Karpas-422 (cell line): ENCODE measurements at regions not wholly inside any gene's neighbourhood (a gene's known extent, or its start where the extent isn't known, plus 50 kb on each side); places are given as distances from the start of the nearest gene placed in this dataset.

Experiments used
- DNase-seq: peaks from one replicate; pipeline ENCODE4 v3.0.0-alpha.2; 2015
- H2AFZ ChIP-seq: fragments of 200-600 bp; sonication (generic); 2 replicates; pipeline ENCODE4 v1.6.1; 2014; ENCODE audit warnings: antibody characterized with exemption, low read length, mixed read lengths
- H3K27ac ChIP-seq: fragments of 200-600 bp; sonication (generic); 2 replicates; pipeline ENCODE4 v1.5.1; 2014; ENCODE audit warnings: mild to moderate bottlenecking, low read length, moderate library complexity
- H3K27me3 ChIP-seq: fragments of 200-600 bp; sonication (generic); 2 replicates; pipeline ENCODE4 v1.6.1; 2014; ENCODE audit warnings: low read length, mixed read lengths
- H3K36me3 ChIP-seq: fragments of 200-600 bp; sonication (generic); 2 replicates; pipeline ENCODE4 v1.6.1; 2014; ENCODE audit warnings: low read length, mixed read lengths; ENCODE audit not compliant: insufficient read depth
- H3K4me1 ChIP-seq: fragments of 200-600 bp; sonication (generic); 2 replicates; pipeline ENCODE4 v1.6.1; 2014; ENCODE audit warnings: mild to moderate bottlenecking, low read length, mixed read lengths
- H3K4me2 ChIP-seq: fragments of 200-600 bp; sonication (generic); 2 replicates; pipeline ENCODE4 v1.6.1; 2014; ENCODE audit warnings: low read length, low read depth, mild to moderate bottlenecking; ENCODE audit not compliant: poor library complexity, severe bottlenecking
- H3K4me3 ChIP-seq: fragments of 200-600 bp; sonication (generic); 2 replicates; pipeline ENCODE4 v1.5.1; 2014; ENCODE audit warnings: mild to moderate bottlenecking, antibody characterized with exemption, low read length, mixed read lengths
- H3K79me2 ChIP-seq: fragments of 200-600 bp; sonication (generic); 2 replicates; pipeline ENCODE4 v1.6.1; 2014; ENCODE audit warnings: mild to moderate bottlenecking, low read length, mixed read lengths
- H3K9ac ChIP-seq: fragments of 200-600 bp; sonication (generic); 2 replicates; pipeline ENCODE4 v1.6.0; 2014; ENCODE audit warnings: low read length
- H3K9me2 ChIP-seq: fragments of 200-600 bp; sonication (generic), shearing (Covaris generic); replicated peaks from 2 replicates; pipeline ENCODE4 v1.6.0; 2014; ENCODE audit warnings: mild to moderate bottlenecking, low read length, moderate library complexity; ENCODE audit not compliant: insufficient read depth
- H3K9me3 ChIP-seq: fragments of 300-700, 200-600 bp; sonication (generic); 2 replicates; pipeline ENCODE4 v1.6.1; 2014; ENCODE audit warnings: low read length, mixed read lengths
- H4K20me1 ChIP-seq: fragments of 200-600 bp; sonication (generic); 2 replicates; pipeline ENCODE4 v1.6.1; 2014; ENCODE audit warnings: mild to moderate bottlenecking, antibody characterized with exemption, low read length, low read depth; ENCODE audit not compliant: insufficient read depth

DNA sequence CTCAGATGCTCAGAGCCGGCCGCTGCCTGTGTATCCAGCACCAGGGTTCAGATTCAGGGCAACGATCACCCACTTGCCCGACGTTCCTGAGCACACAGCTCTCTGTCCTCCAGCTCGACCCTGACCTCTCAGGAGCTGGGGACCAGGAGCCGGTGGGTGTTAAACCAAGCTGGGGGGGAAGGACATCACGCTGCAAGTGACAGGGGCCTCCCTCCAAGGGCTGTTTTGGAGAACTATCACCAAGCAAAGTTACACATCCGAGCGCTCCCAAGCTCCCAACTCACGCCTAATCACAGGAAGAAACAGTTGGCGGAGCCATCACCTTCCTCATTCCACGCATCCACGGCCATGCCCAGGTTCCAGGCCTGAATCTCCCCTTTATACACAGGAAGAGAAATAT is 51.5 kb upstream of the ZNF354A start:
- Histone ChIP-seq H3K4me3 (no peak overlapping the region), H3K79me2 (no peaks in the 10 kb centered on the region), H3K36me3 (no peaks in the 10 kb centered on the region), H3K4me2 (no peak overlapping the region), H3K9me3 (no peaks in the 10 kb centered on the region), H4K20me1 (no peaks in the 10 kb centered on the region), H3K27me3 (no peaks in the 10 kb centered on the region), H3K9ac (no peak overlapping the region), H2AFZ (no peak overlapping the region), H3K27ac (no peak overlapping the region), H3K9me2 (no peaks in the 10 kb centered on the region), H3K4me1 (no peaks in the 10 kb centered on the region)
- DNase-seq = no peak

DNA sequence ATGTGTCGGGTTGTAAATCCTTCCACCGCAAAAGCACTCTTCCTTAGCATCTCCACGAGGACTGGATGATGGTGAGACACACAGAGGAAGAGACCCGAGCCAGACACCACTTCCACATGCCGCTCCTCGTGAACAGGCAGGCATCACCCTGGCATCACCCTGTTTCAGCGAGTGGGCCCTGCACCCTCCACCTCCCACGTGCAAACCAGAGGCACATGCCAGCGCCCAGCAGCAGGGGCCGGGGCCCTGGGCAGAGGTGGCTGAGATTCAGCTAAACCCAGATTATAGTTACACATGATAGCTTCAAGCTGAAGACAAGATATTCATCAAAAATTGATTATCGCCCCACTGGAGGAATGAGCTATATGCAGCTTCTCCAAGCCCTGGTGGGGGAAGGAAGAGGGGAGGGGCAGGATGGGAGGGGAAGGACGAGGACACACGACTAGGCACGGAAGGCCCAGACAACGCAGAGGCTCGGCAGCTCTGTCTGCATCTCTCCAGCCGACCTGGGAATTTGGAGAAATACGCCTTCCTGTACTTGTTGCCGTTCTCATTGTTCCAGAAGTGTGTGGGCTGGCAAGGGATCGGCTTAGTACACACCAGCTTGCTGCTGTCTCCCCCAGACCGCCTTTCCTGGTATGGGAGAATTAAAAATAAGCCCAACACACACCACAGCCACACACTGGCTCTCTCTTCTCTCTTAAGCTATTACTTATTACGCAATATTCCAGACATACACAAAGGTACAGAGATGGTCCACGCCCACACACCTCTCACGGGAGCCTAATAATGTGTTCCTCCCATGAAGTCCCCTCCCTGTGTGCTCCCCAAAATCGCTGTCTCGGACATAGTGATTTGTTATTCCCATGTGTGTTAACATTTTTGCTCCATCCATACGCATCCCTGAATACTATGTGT is 50.4 kb upstream of the ZNF354A start:
- H2AFZ ChIP-seq = no peak overlapping the region
- no peak overlapping the region for H3K9ac ChIP-seq
- no peaks in the 10 kb centered on the region for H3K79me2 ChIP-seq
- no peak for DNase-seq
- no peaks in the 10 kb centered on the region for H3K4me1 ChIP-seq
- no peak overlapping the region for H3K27ac ChIP-seq
- no peak overlapping the region for H3K4me3 ChIP-seq
- no peaks in the 10 kb centered on the region for H3K9me2 ChIP-seq
- no peaks in the 10 kb centered on the region for H4K20me1 ChIP-seq
- H3K4me2 ChIP-seq = no peak overlapping the region
- H3K27me3 ChIP-seq = no peaks in the 10 kb centered on the region
- H3K36me3 ChIP-seq = no peaks in the 10 kb centered on the region
- no peaks in the 10 kb centered on the region for H3K9me3 ChIP-seq
